OCI-LY3 (cell line): ENCODE measurements at regions not wholly inside any gene's neighbourhood (a gene's known extent, or its start where the extent isn't known, plus 50 kb on each side); places are given as distances from the start of the nearest gene placed in this dataset.
"Not testable (repeated sequence)": the region's sequence is repeated elsewhere in the genome, so short reads cannot be mapped to it uniquely, and the experiment has no call there.

Experiments used
- H2AFZ ChIP-seq: fragments of 200-600, 300-600 bp; shearing (Covaris generic); 2 replicates; pipeline ENCODE4 v1.6.0; 2014; ENCODE audit warnings: antibody characterized with exemption, low read depth, low read length
- H3K27ac ChIP-seq: fragments of 200-600, 300-600 bp; sonication (generic); 2 replicates; pipeline ENCODE4 v1.5.1; 2014; ENCODE audit warnings: mild to moderate bottlenecking, low read length, moderate library complexity, mixed read lengths
- H3K27me3 ChIP-seq: fragments of 200-600, 300-600 bp; sonication (generic); 2 replicates; pipeline ENCODE4 v1.6.1; 2014; ENCODE audit warnings: low read depth, low read length, mixed read lengths
- H3K36me3 ChIP-seq: fragments of 200-600, 300-600 bp; sonication (generic); replicated peaks from 2 replicates; pipeline ENCODE3; 2014; ENCODE audit warnings: low read depth, low read length, mixed read lengths
- H3K4me1 ChIP-seq: fragments of 300-600, 200-600 bp; sonication (generic); 2 replicates; pipeline ENCODE4 v1.6.1; 2014; ENCODE audit warnings: low read length, mixed read lengths
- H3K4me2 ChIP-seq: fragments of 200-600, 300-600 bp; sonication (generic); 2 replicates; pipeline ENCODE4 v1.6.1; 2014; ENCODE audit warnings: low read length, mixed read lengths
- H3K4me3 ChIP-seq: fragments of 300-600, 200-600 bp; sonication (generic); 2 replicates; pipeline ENCODE4 v1.5.1; 2014; ENCODE audit warnings: antibody characterized with exemption, mild to moderate bottlenecking, low read length, moderate library complexity
- H3K79me2 ChIP-seq: fragments of 300-600, 200-600 bp; shearing (Covaris generic); 2 replicates; pipeline ENCODE4 v1.6.1; 2014; ENCODE audit warnings: mild to moderate bottlenecking, low read length, mixed read lengths
- H3K9ac ChIP-seq: fragments of 300-600, 200-600 bp; shearing (Covaris generic); 2 replicates; pipeline ENCODE4 v1.6.0; 2014; ENCODE audit warnings: mild to moderate bottlenecking, low read length, moderate library complexity
- H3K9me3 ChIP-seq: fragments of 200-600, 300-600 bp; shearing (Covaris generic); 2 replicates; pipeline ENCODE4 v1.6.1; 2014; ENCODE audit warnings: low read length, mixed read lengths; ENCODE audit not compliant: insufficient read depth
- H4K20me1 ChIP-seq: fragments of 200-600, 300-600 bp; sonication (generic); 2 replicates; pipeline ENCODE4 v1.6.1; 2016; ENCODE audit warnings: low read length, mixed read lengths; ENCODE audit not compliant: insufficient read depth
- CTCF ChIP-seq: fragments of 200-600, 300-600 bp; sonication (generic); IDR thresholded peaks from 2 replicates; pipeline ENCODE4 v1.5.1; 2014; ENCODE audit warnings: antibody characterized with exemption, low read length, low read depth
- EZH2phosphoT487 ChIP-seq: fragments of 200-600 bp; shearing (Covaris generic); IDR thresholded peaks from 2 replicates; pipeline ENCODE4 v1.6.1; 2018; ENCODE audit warnings: antibody characterized with exemption, mixed run types, low read depth

- Histone ChIP-seq H3K4me3 (no peak overlapping the region), H3K4me2 (no peak overlapping the region), H3K36me3 (no peaks in the 10 kb centered on the region), H3K4me1 (0 out of 2 replicates have a peak, but pooled peaks cover 2% of the 10 kb centered on the region), H4K20me1 (no peaks in the 10 kb centered on the region), H3K79me2 (no peaks in the 10 kb centered on the region), H2AFZ (no peak overlapping the region), H3K9ac (no peak overlapping the region), H3K9me3 (no peaks in the 10 kb centered on the region), H3K27ac (no peak overlapping the region), H3K27me3 (no peaks in the 10 kb centered on the region)
- no peak for TF ChIP-seq EZH2phosphoT487
- TF ChIP-seq CTCF: peak; percentile 29
These were observed 55.1 kb upstream of the F9 start for GRCh38 chrX:139475432-139475831.

GRCh38 chrX:139461945-139462344 lies 68.6 kb upstream of the F9 start:
- H4K20me1 ChIP-seq, H3K4me2 ChIP-seq, H3K9ac ChIP-seq, H3K27me3 ChIP-seq, H3K4me3 ChIP-seq, H3K4me1 ChIP-seq, H3K27ac ChIP-seq, H2AFZ ChIP-seq, H3K36me3 ChIP-seq, H3K79me2 ChIP-seq, H3K9me3 ChIP-seq: not testable (repeated sequence)

DNA sequence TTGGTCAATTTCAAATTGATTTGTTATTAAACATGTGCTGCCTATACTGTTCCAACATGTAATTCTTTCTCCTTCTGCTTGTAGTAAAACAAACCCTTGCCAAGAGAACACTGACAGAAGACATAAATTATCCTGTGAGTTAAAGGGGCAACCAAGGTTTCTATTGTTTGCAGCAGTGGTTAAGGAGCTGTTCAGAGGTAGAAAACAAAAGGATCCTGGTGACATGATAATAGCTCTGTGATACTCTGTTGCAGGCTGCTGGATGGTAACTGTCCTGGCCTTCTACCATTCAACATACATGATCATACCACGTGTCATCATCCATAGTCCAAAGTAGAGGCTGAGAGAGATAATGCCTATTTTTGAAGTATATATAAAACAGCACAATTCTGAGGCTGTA lies 75.8 kb upstream of the F9 start:
- H3K27ac ChIP-seq: no peak overlapping the region
- no peak overlapping the region for H3K9ac ChIP-seq
- H3K4me3 ChIP-seq: no peak overlapping the region
- no peaks in the 10 kb centered on the region for H4K20me1 ChIP-seq
- H2AFZ ChIP-seq: no peak overlapping the region
- H3K36me3 ChIP-seq: no peaks in the 10 kb centered on the region
- no peak for TF ChIP-seq CTCF
- TF ChIP-seq EZH2phosphoT487: no peak
- no peaks in the 10 kb centered on the region for H3K9me3 ChIP-seq
- H3K27me3 ChIP-seq: no peaks in the 10 kb centered on the region
- H3K4me1 ChIP-seq: no peaks in the 10 kb centered on the region
- no peaks in the 10 kb centered on the region for H3K79me2 ChIP-seq
- H3K4me2 ChIP-seq: no peak overlapping the region

DNA sequence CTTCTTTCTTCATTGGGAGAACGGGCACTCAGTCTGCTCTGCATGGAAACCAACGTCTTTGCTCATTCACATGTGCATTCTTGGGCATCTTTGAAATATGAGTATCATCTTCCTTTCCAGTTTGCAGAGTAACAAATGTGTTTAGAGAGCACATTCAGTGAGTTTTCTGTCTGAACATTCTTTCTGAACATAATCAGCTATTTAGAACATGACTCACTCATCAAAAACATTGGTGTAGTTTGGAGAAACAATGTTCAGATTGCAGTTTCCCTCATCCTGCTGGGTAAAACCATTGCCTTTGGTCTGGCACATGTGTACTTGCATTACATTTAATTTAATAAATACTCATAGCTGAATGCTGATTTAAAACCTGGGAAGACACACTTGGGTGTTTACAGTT lies 81.5 kb upstream of the F9 start:
- Histone ChIP-seq H4K20me1 (no peaks in the 10 kb centered on the region), H3K27me3 (no peaks in the 10 kb centered on the region), H3K4me2 (no peak overlapping the region), H3K4me3 (no peak overlapping the region), H3K9ac (no peak overlapping the region), H3K27ac (no peak overlapping the region), H3K36me3 (no peaks in the 10 kb centered on the region), H3K79me2 (no peaks in the 10 kb centered on the region), H2AFZ (no peak overlapping the region), H3K4me1 (no peaks in the 10 kb centered on the region), H3K9me3 (no peaks in the 10 kb centered on the region)
- TF ChIP-seq EZH2phosphoT487: no peak
- TF ChIP-seq CTCF: no peak

DNA sequence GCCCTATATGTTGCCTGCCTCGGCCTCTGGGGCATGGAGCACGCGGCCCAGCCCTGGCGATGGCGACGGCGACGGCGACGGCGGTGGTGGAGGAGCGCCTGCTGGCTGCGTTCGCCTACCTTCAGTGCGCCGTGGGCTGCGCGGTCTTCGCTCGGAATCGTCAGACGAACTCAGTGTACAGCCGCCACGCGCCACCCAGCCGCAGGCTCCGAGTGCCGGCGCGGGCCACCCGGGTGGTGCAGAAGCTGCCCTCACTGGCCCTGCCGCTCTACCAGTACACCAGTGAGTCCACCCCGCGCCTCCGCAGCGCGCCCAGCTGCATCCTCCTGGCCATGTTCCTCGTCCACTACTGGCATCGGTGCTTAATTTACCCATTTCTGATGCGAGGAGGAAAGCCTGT lies 83.7 kb upstream of the F9 start:
- Histone ChIP-seq H3K9me3 (no peaks in the 10 kb centered on the region), H3K4me3 (no peak overlapping the region), H3K27me3 (no peaks in the 10 kb centered on the region), H3K27ac (no peak overlapping the region), H3K4me2 (no peak overlapping the region), H2AFZ (no peak overlapping the region), H3K9ac (no peak overlapping the region), H4K20me1 (no peaks in the 10 kb centered on the region), H3K36me3 (no peaks in the 10 kb centered on the region), H3K79me2 (no peaks in the 10 kb centered on the region), H3K4me1 (no peaks in the 10 kb centered on the region)
- no peak for TF ChIP-seq EZH2phosphoT487
- TF ChIP-seq CTCF: no peak
